ENCODE measurements at regions not wholly inside any gene's neighbourhood (a gene's known extent, or its start where the extent isn't known, plus 50 kb on each side); places are given as distances from the start of the nearest gene placed in this dataset.
"Not testable (repeated sequence)": the region's sequence is repeated elsewhere in the genome, so short reads cannot be mapped to it uniquely, and the experiment has no call there.

- no peaks in the 10 kb centered on the region for H3K27me3 ChIP-seq
- no peak for DNase-seq
Measured at GRCh38 chr7:68706291-68706690, 892.0 kb upstream of the AUTS2 start.

DNA sequence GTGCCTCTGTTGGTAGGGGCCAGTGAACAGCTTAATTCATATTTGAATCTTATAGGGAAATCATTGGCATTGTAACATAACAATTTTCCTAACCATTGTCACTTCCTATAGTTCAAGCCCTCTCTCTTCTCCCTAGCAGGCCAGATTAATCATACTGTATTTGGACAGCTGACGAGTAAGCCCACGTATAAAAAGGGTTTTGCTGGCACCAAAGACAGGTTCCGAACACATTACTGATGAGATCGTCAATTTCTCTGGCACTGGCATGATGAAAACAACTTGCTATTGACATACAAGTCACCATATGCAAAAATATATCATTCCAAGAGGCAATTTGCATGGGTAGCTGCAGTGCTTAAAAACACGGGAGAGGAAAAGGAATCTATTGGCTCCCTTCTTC, 891.1 kb upstream of the AUTS2 start:
- ATAC-seq (no peak), DNase-seq (no peak)
- no peak for TF ChIP-seq CTCF (IDR thresholded peaks at IDR 0.05 in 4 of 5, conservative IDR thresholded peaks at IDR 0.05 in 1 of 5)
- Histone ChIP-seq H3K27ac (no peak overlapping the region), H3K4me3 (no peak overlapping the region), H3K4me1 (no peaks in the 10 kb centered on the region), H3K36me3 (no peaks in the 10 kb centered on the region), H3K9me3 (no peaks in the 10 kb centered on the region), H3K27me3 (no peaks in the 10 kb centered on the region)
- intact Hi-C loops (cut with DNase I; ENCODE audit: low total_unique reads) (no loop called here), in situ Hi-C loops (cut with MboI; ENCODE audit: low sequenced_read_pairs in 4 of 4) (no loop called here)

More at GRCh38 chr7:68706291-68706690, 892.0 kb upstream of the AUTS2 start:
- intact Hi-C loops (cut with DNase I; ENCODE audit: low total_unique reads) (no loop called here), in situ Hi-C loops (cut with MboI; ENCODE audit: low sequenced_read_pairs in 4 of 4) (no loop called here)
- Histone ChIP-seq H3K4me3 (no peak overlapping the region), H3K27ac (peak overlapping the region in 1 of 4 donors; percentile 49), H3K9me3 (no peaks in the 10 kb centered on the region), H3K4me1 (peaks cover 0 to 3% of the 10 kb centered on the region in 2 donors), H3K36me3 (no peaks in the 10 kb centered on the region)
- no peak for TF ChIP-seq CTCF (IDR thresholded peaks at IDR 0.05 in 4 of 5, conservative IDR thresholded peaks at IDR 0.05 in 1 of 5)
- TF ChIP-seq POLR2A (IDR thresholded peaks at IDR 0.05): no peak
- ATAC-seq: peak in 1 of 2 donors; percentile 61

- Histone ChIP-seq H3K4me3 (no peak overlapping the region), H3K36me3 (no peaks in the 10 kb centered on the region), H3K4me1 (no peaks in the 10 kb centered on the region), H3K9me3 (no peaks in the 10 kb centered on the region), H3K27me3 (no peaks in the 10 kb centered on the region), H3K27ac (no peak overlapping the region)
- no peak for ATAC-seq
- in situ Hi-C loops (cut with MboI; ENCODE audit: low sequenced_read_pairs in 4 of 4): no loop called here
- DNase-seq: no peak
- TF ChIP-seq POLR2A (IDR thresholded peaks at IDR 0.05): no peak
- TF ChIP-seq CTCF (IDR thresholded peaks at IDR 0.05 in 4 of 5, conservative IDR thresholded peaks at IDR 0.05 in 1 of 5): no peak
- intact Hi-C loops (cut with DNase I; ENCODE audit: low total_unique reads): no loop called here
Measured at GRCh38 chr7:68707958-68708357, 890.3 kb upstream of the AUTS2 start.

DNA sequence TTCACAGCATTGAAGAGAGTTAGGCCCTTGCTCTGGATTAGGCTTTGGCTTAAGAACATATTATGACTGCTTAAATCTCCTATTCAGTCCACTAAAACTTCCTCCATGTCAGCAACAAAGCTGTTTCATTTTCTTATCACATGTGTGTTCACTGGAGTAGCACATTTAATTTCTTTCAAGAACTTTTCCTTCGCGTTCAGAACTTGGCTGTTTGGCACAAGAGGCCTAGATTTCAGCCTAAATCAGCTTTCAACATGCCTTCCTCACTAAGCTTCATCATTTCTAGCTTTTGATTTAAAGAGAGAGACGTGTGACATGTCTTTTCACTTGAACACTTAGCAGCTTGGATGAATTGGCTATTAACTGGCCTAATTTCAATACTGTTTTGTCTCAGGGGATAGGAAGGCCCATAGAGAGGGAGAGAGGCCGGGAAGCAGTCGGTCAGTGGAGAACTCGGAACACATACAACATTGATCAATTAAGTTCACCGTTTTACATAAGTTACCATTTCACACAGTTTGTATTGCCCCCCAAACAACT, 885.2 kb upstream of the AUTS2 start:
- in situ Hi-C loops (cut with MboI; ENCODE audit: low sequenced_read_pairs in 4 of 4): no loop called here
- Histone ChIP-seq H3K4me3 (no peak overlapping the region), H3K27me3 (no peaks in the 10 kb centered on the region), H3K36me3 (no peaks in the 10 kb centered on the region), H3K4me1 (no peaks in the 10 kb centered on the region), H3K9me3 (no peaks in the 10 kb centered on the region), H3K27ac (no peak overlapping the region)
- DNase-seq: no peak
- TF ChIP-seq CTCF (IDR thresholded peaks at IDR 0.05 in 4 of 5, conservative IDR thresholded peaks at IDR 0.05 in 1 of 5): no peak
- no peak for TF ChIP-seq POLR2A (IDR thresholded peaks at IDR 0.05)
- ATAC-seq: no peak
- intact Hi-C loops (cut with DNase I; ENCODE audit: low total_unique reads): no loop called here

- H3K36me3 ChIP-seq; H3K27me3 ChIP-seq; H3K27ac ChIP-seq; H3K4me1 ChIP-seq; ATAC-seq; in situ Hi-C loops (cut with MboI; ENCODE audit: low sequenced_read_pairs in 4 of 4); H3K4me3 ChIP-seq; intact Hi-C loops (cut with DNase I; ENCODE audit: low total_unique reads); DNase-seq; H3K9me3 ChIP-seq: not testable (repeated sequence)
Measured at GRCh38 chr7:68714135-68714534, 884.1 kb upstream of the AUTS2 start.

All from gastrocnemius medialis (tissue), 4 donors.